GM12864 (cell line): ENCODE measurements at regions not wholly inside any gene's neighbourhood (a gene's known extent, or its start where the extent isn't known, plus 50 kb on each side); places are given as distances from the start of the nearest gene placed in this dataset.

ENCODE experiments used
- DNase-seq: peaks from one replicate; pipeline ENCODE4 v3.0.0-alpha.2; 2011; ENCODE audit warnings: low read depth
- H3K4me3 ChIP-seq: 2 replicates; pipeline ENCODE4 v1.5.1; 2011; ENCODE audit warnings: mild to moderate bottlenecking, low read depth, low read length, control low read depth
- CTCF ChIP-seq: IDR thresholded peaks from 2 replicates; pipeline ENCODE4 v1.5.1; 2011; ENCODE audit warnings: low read depth, mild to moderate bottlenecking, moderate library complexity, low read length, control low read depth, inconsistent platforms; ENCODE audit errors: missing control alignments

GRCh38 chr16:6682142-6682811, 650.4 kb upstream of the RBFOX1 start:
- DNase-seq, result no peak
- H3K4me3 ChIP-seq, result no peak overlapping the region
- peak; percentile 55 for TF ChIP-seq CTCF

- H3K4me3 ChIP-seq, result no peak overlapping the region
- no peak for TF ChIP-seq CTCF
- DNase-seq, result no peak
These were observed 654.1 kb upstream of the RBFOX1 start for GRCh38 chr16:6678586-6678985.

GRCh38 chr16:6674071-6674470, 658.6 kb upstream of the RBFOX1 start:
- TF ChIP-seq CTCF, result no peak
- no peak for DNase-seq
- H3K4me3 ChIP-seq, result no peak overlapping the region

- no peak for TF ChIP-seq CTCF
- DNase-seq, result no peak
- H3K4me3 ChIP-seq, result no peak overlapping the region
These were observed 660.1 kb upstream of the RBFOX1 start for GRCh38 chr16:6672507-6672906.

- TF ChIP-seq CTCF, result no peak
- DNase-seq, result no peak
- no peak overlapping the region for H3K4me3 ChIP-seq
These were observed 665.3 kb upstream of the RBFOX1 start for GRCh38 chr16:6667393-6667792.

- DNase-seq, result no peak
- no peak for TF ChIP-seq CTCF
- no peak overlapping the region for H3K4me3 ChIP-seq
These were observed 667.5 kb upstream of the RBFOX1 start for GRCh38 chr16:6665126-6665525.

- TF ChIP-seq CTCF, result no peak
- H3K4me3 ChIP-seq, result no peak overlapping the region
- DNase-seq, result no peak
These were observed 669.0 kb upstream of the RBFOX1 start for GRCh38 chr16:6663668-6664067.
